Stomach (tissue), 8 donors: ENCODE measurements at regions not wholly inside any gene's neighbourhood (a gene's known extent, or its start where the extent isn't known, plus 50 kb on each side); places are given as distances from the start of the nearest gene placed in this dataset.

Source experiments
- DNase-seq, 2 donors: peaks; one replicate each; pipeline versions ENCODE4 v3.0.0 to v3.0.0-alpha.2; 2013 to 2019
- H3K27ac ChIP-seq, 5 donors: fragments of 200-600 bp in 4 of 5; sonication (generic) in 4 of 5; one replicate each; pipeline ENCODE4 v1.5.1; 2013 to 2019; ENCODE audit warnings: mild to moderate bottlenecking in 1 of 5, moderate library complexity in 1 of 5
- H3K27me3 ChIP-seq, 3 donors: fragments of 200-600 bp; sonication (generic); one replicate each; pipeline ENCODE4 v1.5.1; 2017 to 2019; ENCODE audit warnings: mixed run types in 1 of 3
- H3K36me3 ChIP-seq, 4 donors: fragments of 200-600 bp; sonication (generic); 1 replicate in 3 of 4; 2 replicates in 1 of 4; pipeline ENCODE4 v1.5.1; 2016 to 2019
- H3K4me1 ChIP-seq, 4 donors: fragments of 200-600 bp; sonication (generic); one replicate each; pipeline ENCODE4 v1.5.1; 2016 to 2019
- H3K4me3 ChIP-seq, 4 donors: fragments of 200-600 bp; sonication (generic) in 3 of 4; one replicate each; pipeline ENCODE4 v1.5.1; 2016 to 2019; ENCODE audit warnings: mild to moderate bottlenecking in 1 of 4
- H3K9me3 ChIP-seq, 4 donors: fragments of 200-600 bp; sonication (generic); one replicate each; pipeline ENCODE4 v1.5.1; 2016 to 2019
- EP300 ChIP-seq: sonication (generic); formaldehyde crosslinking; IDR thresholded peaks from one replicate; pipeline ENCODE4 v1.6.1; 2017; ENCODE audit warnings: antibody characterized with exemption
- POLR2A ChIP-seq, 4 donors: fragments of 450-650 bp; IDR thresholded peaks; one replicate each; pipeline ENCODE4 v1.6.1; 2016; ENCODE audit warnings: antibody characterized with exemption in 4 of 4, control low read depth in 2 of 4, mild to moderate bottlenecking in 1 of 4, moderate library complexity in 1 of 4
- POLR2AphosphoS5 ChIP-seq, 3 donors: sonication (generic); formaldehyde crosslinking; IDR thresholded peaks; one replicate each; pipeline ENCODE4 v1.6.1; 2016; ENCODE audit warnings: antibody characterized with exemption in 3 of 3
- WGBS, 5 donors: extraction: QIAGEN DNeasy Blood & Tissue Kit in 3 of 5; methylation state at CpG; one replicate each; pipeline versions ENCODE4 v1.1.5 to v1.1.7; 2013 to 2018; 5-methylcytosine and 5-hydroxymethylcytosine counted together
- intact Hi-C: fragments of 100-400 bp; cut with DNase I; formaldehyde crosslinking; loops from one replicate; pipeline ENCODE4 v1.15.1; 2023; ENCODE audit warnings: low total_unique reads
- TF ChIP-seq, protein P1 (sequence below), 7 experiments: fragments of 450-650 bp in 4 of 7; fragments of 200-600 bp in 3 of 7; sonication (generic) in 3 of 7; IDR thresholded peaks; one replicate each; pipeline ENCODE4 v1.5.1; 2016 to 2019; ENCODE audit warnings: antibody characterized with exemption in 7 of 7, control low read depth in 2 of 7, mild to moderate bottlenecking in 1 of 7
- donor health status: healthy with polysubstance abuse.
- donor health status: Bipolar disorder and iron deficiency.
- donor health status: healthy.

DNA sequence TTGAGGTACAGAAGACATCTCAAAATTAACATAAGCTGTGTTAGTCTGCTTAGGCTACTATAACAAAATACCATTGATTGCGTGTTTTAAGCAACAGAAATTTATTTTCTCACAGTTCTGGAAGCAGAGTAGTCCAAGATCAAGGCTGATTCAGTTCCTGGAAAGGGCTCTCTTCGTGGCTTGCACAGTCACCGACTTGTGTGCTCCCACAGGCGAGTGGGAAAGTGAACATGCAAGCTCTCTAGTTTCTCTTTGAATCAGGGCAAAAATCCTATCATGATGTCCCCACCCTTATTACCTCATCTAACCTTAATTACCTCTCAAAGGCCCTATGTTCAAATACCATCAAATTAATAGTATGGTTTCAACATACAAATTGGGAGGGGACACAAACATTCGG is 505.9 kb downstream of the ZIC1 start:
- intact Hi-C loops: no loop called here
- Histone ChIP-seq H3K36me3 (no peaks in the 10 kb centered on the region), H3K27ac (no peak overlapping the region), H3K4me3 (no peak overlapping the region), H3K27me3 (no peaks in the 10 kb centered on the region), H3K4me1 (no peaks in the 10 kb centered on the region), H3K9me3 (peaks cover 0 to 7% (median 3%) of the 10 kb centered on the region in 4 donors)
- DNase-seq: no peak
- TF ChIP-seq EP300: no peak
- WGBS, 5 donors: 63 to 70% (median 64%) methylated on average over 5 of the region's 5 CpGs

DNA sequence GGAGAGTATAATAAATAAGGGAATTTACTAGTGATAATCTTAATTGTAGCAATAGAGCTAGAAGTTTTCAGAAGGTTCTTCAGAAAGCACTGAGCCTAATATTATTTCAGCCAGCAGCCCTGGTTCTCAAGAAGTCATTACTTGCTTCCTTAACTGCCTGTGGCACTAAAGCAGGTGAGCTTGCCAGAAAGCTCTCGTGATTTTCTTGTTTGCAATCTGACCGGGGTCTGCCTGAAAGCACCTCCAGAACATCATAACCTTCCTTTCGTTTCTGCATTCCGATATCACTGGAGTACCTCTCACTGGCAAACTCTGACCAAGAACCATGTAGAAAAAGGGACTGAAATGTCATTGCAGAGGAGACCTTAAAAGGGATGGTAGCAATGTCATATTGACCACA is 510.3 kb downstream of the ZIC1 start:
- H3K4me3 ChIP-seq: no peak overlapping the region
- no peaks in the 10 kb centered on the region for H3K9me3 ChIP-seq
- intact Hi-C loops: no loop called here
- H3K27ac ChIP-seq: no peak overlapping the region
- H3K27me3 ChIP-seq: no peaks in the 10 kb centered on the region
- no peaks in the 10 kb centered on the region for H3K36me3 ChIP-seq
- 68 to 77% (median 69%) methylated on average over 4 of the region's 4 CpGs for WGBS, 5 donors
- no peak for DNase-seq
- H3K4me1 ChIP-seq: no peaks in the 10 kb centered on the region
- TF ChIP-seq POLR2AphosphoS5 (IDR thresholded peaks at IDR 0.05): no peak
- no peak for TF ChIP-seq EP300
- TF ChIP-seq, protein P1, sequence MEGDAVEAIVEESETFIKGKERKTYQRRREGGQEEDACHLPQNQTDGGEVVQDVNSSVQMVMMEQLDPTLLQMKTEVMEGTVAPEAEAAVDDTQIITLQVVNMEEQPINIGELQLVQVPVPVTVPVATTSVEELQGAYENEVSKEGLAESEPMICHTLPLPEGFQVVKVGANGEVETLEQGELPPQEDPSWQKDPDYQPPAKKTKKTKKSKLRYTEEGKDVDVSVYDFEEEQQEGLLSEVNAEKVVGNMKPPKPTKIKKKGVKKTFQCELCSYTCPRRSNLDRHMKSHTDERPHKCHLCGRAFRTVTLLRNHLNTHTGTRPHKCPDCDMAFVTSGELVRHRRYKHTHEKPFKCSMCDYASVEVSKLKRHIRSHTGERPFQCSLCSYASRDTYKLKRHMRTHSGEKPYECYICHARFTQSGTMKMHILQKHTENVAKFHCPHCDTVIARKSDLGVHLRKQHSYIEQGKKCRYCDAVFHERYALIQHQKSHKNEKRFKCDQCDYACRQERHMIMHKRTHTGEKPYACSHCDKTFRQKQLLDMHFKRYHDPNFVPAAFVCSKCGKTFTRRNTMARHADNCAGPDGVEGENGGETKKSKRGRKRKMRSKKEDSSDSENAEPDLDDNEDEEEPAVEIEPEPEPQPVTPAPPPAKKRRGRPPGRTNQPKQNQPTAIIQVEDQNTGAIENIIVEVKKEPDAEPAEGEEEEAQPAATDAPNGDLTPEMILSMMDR (IDR thresholded peaks at IDR 0.05): no peak
- no peak for TF ChIP-seq POLR2A (IDR thresholded peaks at IDR 0.05)

DNA sequence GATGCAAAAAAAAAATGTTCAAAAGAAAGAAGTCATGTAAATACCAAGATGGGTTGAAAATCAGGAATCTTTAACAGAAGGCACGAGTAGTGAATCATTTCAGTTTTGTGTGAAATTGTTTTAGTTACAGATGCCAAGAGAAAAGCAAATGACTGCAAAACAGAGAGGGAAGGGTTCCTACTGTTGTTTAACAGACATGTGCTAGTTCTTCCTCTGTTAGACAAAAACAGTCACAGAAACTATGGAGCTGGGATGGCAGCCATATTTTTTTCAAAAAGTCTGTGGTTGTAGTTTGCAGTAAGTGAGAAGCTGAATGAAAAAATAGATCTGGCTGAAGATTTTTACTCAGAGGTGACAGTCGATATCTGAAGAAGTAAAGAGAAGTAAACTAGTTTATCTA is 511.9 kb downstream of the ZIC1 start:
- intact Hi-C loops: no loop called here
- no peak for TF ChIP-seq POLR2A (IDR thresholded peaks at IDR 0.05)
- TF ChIP-seq POLR2AphosphoS5 (IDR thresholded peaks at IDR 0.05): no peak
- TF ChIP-seq, protein P1 (IDR thresholded peaks at IDR 0.05): no peak
- no peak for TF ChIP-seq EP300
- Histone ChIP-seq H3K27ac (no peak overlapping the region), H3K36me3 (no peaks in the 10 kb centered on the region), H3K4me3 (no peak overlapping the region), H3K9me3 (no peaks in the 10 kb centered on the region), H3K4me1 (no peaks in the 10 kb centered on the region), H3K27me3 (no peaks in the 10 kb centered on the region)
- DNase-seq: peak in 1 of 2 donors; percentile 7
- 53 to 63% (median 59%) methylated on average over 2 of the region's 2 CpGs for WGBS, 5 donors

DNA sequence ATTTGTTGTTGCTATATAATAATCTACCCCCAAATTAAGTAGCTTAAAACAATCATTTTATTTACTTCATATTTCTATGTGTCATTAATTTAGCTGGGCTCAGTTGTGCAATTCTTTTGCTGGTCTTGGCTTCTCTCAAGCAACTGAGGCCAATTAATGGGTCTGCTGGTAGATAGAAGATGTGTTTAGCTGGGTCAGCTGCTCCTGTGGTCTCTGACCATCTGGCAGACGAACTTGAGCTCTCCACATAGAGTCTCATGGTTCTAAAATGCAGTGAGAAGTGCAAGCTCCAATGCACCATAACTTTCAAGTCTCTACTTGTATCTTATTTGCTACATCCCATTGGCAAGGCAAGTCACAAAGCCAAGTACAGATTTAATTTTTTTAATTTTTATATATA is 515.6 kb downstream of the ZIC1 start:
- intact Hi-C loops: no loop called here
- Histone ChIP-seq H3K36me3 (no peaks in the 10 kb centered on the region), H3K4me3 (no peak overlapping the region), H3K27me3 (no peaks in the 10 kb centered on the region), H3K27ac (no peak overlapping the region), H3K4me1 (no peaks in the 10 kb centered on the region), H3K9me3 (no peaks in the 10 kb centered on the region)
- 22 to 43% (median 28%) methylated on average over 1 of the region's 1 CpG for whole genome bisulfite sequencing, 5 donors
- TF ChIP-seq POLR2A (IDR thresholded peaks at IDR 0.05) (no peak), EP300 (no peak), POLR2AphosphoS5 (IDR thresholded peaks at IDR 0.05) (no peak)
- TF ChIP-seq, protein P1 (IDR thresholded peaks at IDR 0.05): no peak
- no peak for DNase-seq

DNA sequence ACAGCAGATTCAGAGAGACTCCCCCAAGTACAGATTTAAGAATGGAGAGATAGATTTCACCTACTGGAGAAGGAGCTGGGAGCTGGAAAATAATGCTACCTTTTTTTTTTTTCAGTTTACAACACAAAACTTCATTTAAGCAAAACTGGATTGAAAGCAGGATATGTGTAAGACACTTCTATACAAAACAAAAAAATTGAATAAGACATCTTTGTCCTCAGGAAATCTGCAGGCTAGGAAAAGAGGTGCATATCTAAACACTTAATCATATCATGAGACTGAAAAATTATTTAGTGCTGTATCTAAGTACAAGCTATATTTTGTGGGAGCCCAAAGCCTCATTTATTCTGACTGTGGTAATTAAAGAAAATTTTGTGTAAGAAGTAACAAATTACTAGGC is 516.1 kb downstream of the ZIC1 start:
- no peaks in the 10 kb centered on the region for H3K36me3 ChIP-seq
- no peak overlapping the region for H3K4me3 ChIP-seq
- no peaks in the 10 kb centered on the region for H3K27me3 ChIP-seq
- no peak for DNase-seq
- no peaks in the 10 kb centered on the region for H3K4me1 ChIP-seq
- no peaks in the 10 kb centered on the region for H3K9me3 ChIP-seq
- no peak overlapping the region for H3K27ac ChIP-seq
- intact Hi-C loops: no loop called here
- no peak for TF ChIP-seq EP300
- TF ChIP-seq POLR2A (IDR thresholded peaks at IDR 0.05): no peak
- no peak for TF ChIP-seq POLR2AphosphoS5 (IDR thresholded peaks at IDR 0.05)
- TF ChIP-seq, protein P1 (IDR thresholded peaks at IDR 0.05): no peak
